ENCODE measurements at regions not wholly inside any gene's neighbourhood (a gene's known extent, or its start where the extent isn't known, plus 50 kb on each side); places are given as distances from the start of the nearest gene placed in this dataset.

- peaks cover 0 to 4% (median 0%) of the 10 kb centered on the region in 3 donors for H3K27me3 Mint-ChIP-seq (ENCODE audit: low read depth in 3 of 3)
- H3K27ac Mint-ChIP-seq = no peak overlapping the region
- H3K36me3 Mint-ChIP-seq = no peaks in the 10 kb centered on the region
- no peaks in the 10 kb centered on the region for H3K4me1 Mint-ChIP-seq
- H3K4me3 Mint-ChIP-seq = no peak overlapping the region
- DNase-seq = no peak
- H3K9me3 Mint-ChIP-seq = peaks cover 0 to 4% (median 0%) of the 10 kb centered on the region in 6 donors
Observed at GRCh38 chr14:34075826-34076225, 125.0 kb upstream of the EGLN3 start.

- H3K9me3 Mint-ChIP-seq = peaks cover 0 to 4% (median 0%) of the 10 kb centered on the region in 6 donors
Observed at GRCh38 chr14:34075042-34075744, 124.3 kb upstream of the EGLN3 start.

GRCh38 chr14:34072921-34073320 lies 122.0 kb upstream of the EGLN3 start:
- Mint-ChIP-seq H3K27ac (no peak overlapping the region), H3K9me3 (peaks cover 0 to 4% (median 0%) of the 10 kb centered on the region in 6 donors), H3K4me1 (no peaks in the 10 kb centered on the region), H3K27me3 (ENCODE audit: low read depth in 3 of 3) (no peaks in the 10 kb centered on the region), H3K4me3 (no peak overlapping the region), H3K36me3 (no peaks in the 10 kb centered on the region)
- DNase-seq = no peak

More at GRCh38 chr14:34075042-34075744, 124.3 kb upstream of the EGLN3 start:
- Mint-ChIP-seq H3K4me3 (no peak overlapping the region), H3K36me3 (no peaks in the 10 kb centered on the region), H3K4me1 (no peaks in the 10 kb centered on the region), H3K27ac (no peak overlapping the region), H3K27me3 (ENCODE audit: low read depth in 3 of 3) (peaks cover 0 to 4% (median 0%) of the 10 kb centered on the region in 3 donors)
- DNase-seq = no peak

- H3K36me3 Mint-ChIP-seq = no peaks in the 10 kb centered on the region
- no peak for DNase-seq
- no peak overlapping the region for H3K27ac Mint-ChIP-seq
- no peaks in the 10 kb centered on the region for H3K27me3 Mint-ChIP-seq (ENCODE audit: low read depth in 3 of 3)
- H3K4me3 Mint-ChIP-seq = no peak overlapping the region
- H3K4me1 Mint-ChIP-seq = no peaks in the 10 kb centered on the region
- H3K9me3 Mint-ChIP-seq = peaks cover 0 to 4% (median 0%) of the 10 kb centered on the region in 6 donors
Observed at GRCh38 chr14:34072401-34072800, 121.5 kb upstream of the EGLN3 start.

GRCh38 chr14:34070917-34071407 lies 120.1 kb upstream of the EGLN3 start:
- Mint-ChIP-seq H3K4me1 (no peaks in the 10 kb centered on the region), H3K27me3 (ENCODE audit: low read depth in 3 of 3) (no peaks in the 10 kb centered on the region), H3K27ac (no peak overlapping the region), H3K4me3 (no peak overlapping the region), H3K9me3 (peaks cover 0 to 4% (median 0%) of the 10 kb centered on the region in 6 donors), H3K36me3 (no peaks in the 10 kb centered on the region)
- no peak for DNase-seq

GRCh38 chr14:34069854-34070582 lies 119.1 kb upstream of the EGLN3 start:
- Mint-ChIP-seq H3K27ac (no peak overlapping the region), H3K36me3 (no peaks in the 10 kb centered on the region), H3K4me3 (no peak overlapping the region), H3K9me3 (peaks cover 0 to 4% (median 0%) of the 10 kb centered on the region in 6 donors), H3K4me1 (no peaks in the 10 kb centered on the region), H3K27me3 (ENCODE audit: low read depth in 3 of 3) (peaks cover 0 to 2% (median 0%) of the 10 kb centered on the region in 3 donors)
- no peak for DNase-seq

- Mint-ChIP-seq H3K4me1 (no peaks in the 10 kb centered on the region), H3K9me3 (peaks cover 0 to 4% (median 0%) of the 10 kb centered on the region in 6 donors), H3K4me3 (no peak overlapping the region), H3K36me3 (no peaks in the 10 kb centered on the region), H3K27me3 (ENCODE audit: low read depth in 3 of 3) (peaks cover 0 to 2% (median 0%) of the 10 kb centered on the region in 3 donors), H3K27ac (no peak overlapping the region)
- no peak for DNase-seq
Observed at GRCh38 chr14:34067587-34067986, 116.7 kb upstream of the EGLN3 start.

GRCh38 chr14:34065690-34066391 lies 115.0 kb upstream of the EGLN3 start:
- H3K4me3 Mint-ChIP-seq = no peak overlapping the region
- peaks cover 0 to under 1% of the 10 kb centered on the region in 2 donors for H3K4me1 Mint-ChIP-seq
- peaks cover 0 to 3% (median 0%) of the 10 kb centered on the region in 6 donors for H3K9me3 Mint-ChIP-seq
- no peak for DNase-seq
- peaks cover 0 to 2% (median 0%) of the 10 kb centered on the region in 3 donors for H3K27me3 Mint-ChIP-seq (ENCODE audit: low read depth in 3 of 3)
- H3K36me3 Mint-ChIP-seq = no peaks in the 10 kb centered on the region
- no peak overlapping the region for H3K27ac Mint-ChIP-seq

- no peak overlapping the region for H3K27ac Mint-ChIP-seq
- H3K4me3 Mint-ChIP-seq = no peak overlapping the region
- peaks cover 0 to 3% of the 10 kb centered on the region in 2 donors for H3K4me1 Mint-ChIP-seq
Observed at GRCh38 chr14:34065236-34065635, 114.4 kb upstream of the EGLN3 start.

GRCh38 chr14:34064349-34064748 lies 113.5 kb upstream of the EGLN3 start:
- DNase-seq = no peak
- no peak overlapping the region for H3K4me3 Mint-ChIP-seq
- H3K9me3 Mint-ChIP-seq = peaks cover 0 to 3% (median 0%) of the 10 kb centered on the region in 6 donors
- H3K27me3 Mint-ChIP-seq (ENCODE audit: low read depth in 3 of 3) = peaks cover 0 to 2% (median 0%) of the 10 kb centered on the region in 3 donors
- no peak overlapping the region for H3K27ac Mint-ChIP-seq
- no peaks in the 10 kb centered on the region for H3K36me3 Mint-ChIP-seq
- peaks cover 0 to 6% of the 10 kb centered on the region in 2 donors for H3K4me1 Mint-ChIP-seq

More at GRCh38 chr14:34065236-34065635, 114.4 kb upstream of the EGLN3 start:
- H3K36me3 Mint-ChIP-seq = no peaks in the 10 kb centered on the region
- peaks cover 0 to 3% (median 0%) of the 10 kb centered on the region in 6 donors for H3K9me3 Mint-ChIP-seq
- peaks cover 0 to 2% (median 0%) of the 10 kb centered on the region in 3 donors for H3K27me3 Mint-ChIP-seq (ENCODE audit: low read depth in 3 of 3)
- no peak for DNase-seq

GRCh38 chr14:34063470-34064164 lies 112.7 kb upstream of the EGLN3 start:
- Mint-ChIP-seq H3K4me3 (no peak overlapping the region), H3K27me3 (ENCODE audit: low read depth in 3 of 3) (peaks cover 0 to 2% (median 0%) of the 10 kb centered on the region in 3 donors), H3K9me3 (peaks cover 0 to 3% (median 0%) of the 10 kb centered on the region in 6 donors), H3K27ac (no peak overlapping the region), H3K36me3 (no peaks in the 10 kb centered on the region), H3K4me1 (peaks cover 0 to 9% of the 10 kb centered on the region in 2 donors)
- DNase-seq = no peak

- Mint-ChIP-seq H3K4me1 (peaks cover 0 to 9% of the 10 kb centered on the region in 2 donors), H3K27me3 (ENCODE audit: low read depth in 3 of 3) (peaks cover 0 to 2% (median 0%) of the 10 kb centered on the region in 3 donors), H3K27ac (no peak overlapping the region), H3K4me3 (no peak overlapping the region), H3K36me3 (no peaks in the 10 kb centered on the region), H3K9me3 (peaks cover 0 to 3% (median 0%) of the 10 kb centered on the region in 6 donors)
- DNase-seq = no peak
Observed at GRCh38 chr14:34063042-34063441, 112.2 kb upstream of the EGLN3 start.

GRCh38 chr14:34062353-34062973 lies 111.6 kb upstream of the EGLN3 start:
- Mint-ChIP-seq H3K27me3 (ENCODE audit: low read depth in 3 of 3) (peaks cover 0 to 2% (median 0%) of the 10 kb centered on the region in 3 donors), H3K9me3 (peaks cover 0 to 3% (median 0%) of the 10 kb centered on the region in 6 donors), H3K4me1 (peaks cover 0 to 9% of the 10 kb centered on the region in 2 donors), H3K36me3 (no peaks in the 10 kb centered on the region), H3K4me3 (no peak overlapping the region), H3K27ac (no peak overlapping the region)
- no peak for DNase-seq
